Tibial nerve (tissue), 3 donors: ENCODE measurements at regions not wholly inside any gene's neighbourhood (a gene's known extent, or its start where the extent isn't known, plus 50 kb on each side); places are given as distances from the start of the nearest gene placed in this dataset.

Source experiments
- POLR2A ChIP-seq, 2 donors: fragments of 450-650 bp; IDR thresholded peaks; one replicate each; pipeline ENCODE4 v1.6.1; 2017; ENCODE audit warnings: antibody characterized with exemption in 2 of 2, mild to moderate bottlenecking in 2 of 2, moderate library complexity in 2 of 2
- TF ChIP-seq, protein P1 (sequence below), 5 experiments: fragments of 200-600 bp in 3 of 5; fragments of 450-650 bp in 2 of 5; sonication (generic) in 3 of 5; IDR thresholded peaks; one replicate each; pipeline ENCODE4 v1.5.1; 2016 to 2019; ENCODE audit warnings: antibody characterized with exemption in 5 of 5, mild to moderate bottlenecking in 3 of 5, moderate library complexity in 2 of 5

DNA sequence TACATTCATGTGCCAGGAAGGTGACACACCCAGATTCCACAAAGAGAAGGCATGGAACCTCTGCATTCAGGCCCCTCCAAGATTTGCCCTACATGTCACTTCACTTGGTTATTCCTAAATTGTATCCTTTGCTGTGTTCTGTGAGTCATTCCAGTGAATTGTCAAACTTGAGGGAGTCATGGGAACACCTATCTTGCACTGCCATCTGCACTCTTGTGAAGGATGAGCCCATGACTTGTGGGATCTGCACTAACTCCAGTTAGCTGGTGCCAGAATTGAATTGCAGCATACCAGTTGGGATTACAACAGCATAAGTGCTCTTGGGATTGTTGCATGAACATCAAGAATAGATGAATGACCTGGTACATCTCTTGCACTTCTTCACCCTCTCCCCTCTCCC is 1288.0 kb upstream of the ZEB2 start:
- TF ChIP-seq, protein P1, sequence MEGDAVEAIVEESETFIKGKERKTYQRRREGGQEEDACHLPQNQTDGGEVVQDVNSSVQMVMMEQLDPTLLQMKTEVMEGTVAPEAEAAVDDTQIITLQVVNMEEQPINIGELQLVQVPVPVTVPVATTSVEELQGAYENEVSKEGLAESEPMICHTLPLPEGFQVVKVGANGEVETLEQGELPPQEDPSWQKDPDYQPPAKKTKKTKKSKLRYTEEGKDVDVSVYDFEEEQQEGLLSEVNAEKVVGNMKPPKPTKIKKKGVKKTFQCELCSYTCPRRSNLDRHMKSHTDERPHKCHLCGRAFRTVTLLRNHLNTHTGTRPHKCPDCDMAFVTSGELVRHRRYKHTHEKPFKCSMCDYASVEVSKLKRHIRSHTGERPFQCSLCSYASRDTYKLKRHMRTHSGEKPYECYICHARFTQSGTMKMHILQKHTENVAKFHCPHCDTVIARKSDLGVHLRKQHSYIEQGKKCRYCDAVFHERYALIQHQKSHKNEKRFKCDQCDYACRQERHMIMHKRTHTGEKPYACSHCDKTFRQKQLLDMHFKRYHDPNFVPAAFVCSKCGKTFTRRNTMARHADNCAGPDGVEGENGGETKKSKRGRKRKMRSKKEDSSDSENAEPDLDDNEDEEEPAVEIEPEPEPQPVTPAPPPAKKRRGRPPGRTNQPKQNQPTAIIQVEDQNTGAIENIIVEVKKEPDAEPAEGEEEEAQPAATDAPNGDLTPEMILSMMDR (IDR thresholded peaks at IDR 0.05) = no peak
- no peak for TF ChIP-seq POLR2A (IDR thresholded peaks at IDR 0.05)
